GM12864 (cell line): ENCODE measurements at regions not wholly inside any gene's neighbourhood (a gene's known extent, or its start where the extent isn't known, plus 50 kb on each side); places are given as distances from the start of the nearest gene placed in this dataset.

Experiments used
- DNase-seq: peaks from one replicate; pipeline ENCODE4 v3.0.0-alpha.2; 2011; ENCODE audit warnings: low read depth
- H3K4me3 ChIP-seq: 2 replicates; pipeline ENCODE4 v1.5.1; 2011; ENCODE audit warnings: mild to moderate bottlenecking, low read depth, low read length, control low read depth
- CTCF ChIP-seq: IDR thresholded peaks from 2 replicates; pipeline ENCODE4 v1.5.1; 2011; ENCODE audit warnings: low read depth, mild to moderate bottlenecking, moderate library complexity, low read length, control low read depth, inconsistent platforms; ENCODE audit errors: missing control alignments

GRCh38 chr14:85252011-85252410, 277.9 kb upstream of the FLRT2 start:
- DNase-seq = no peak
- TF ChIP-seq CTCF = no peak
- no peak overlapping the region for H3K4me3 ChIP-seq

- TF ChIP-seq CTCF = no peak
Measured at GRCh38 chr14:85254711-85255110, 275.2 kb upstream of the FLRT2 start.

GRCh38 chr14:85257287-85257686, 272.7 kb upstream of the FLRT2 start:
- H3K4me3 ChIP-seq = no peak overlapping the region
- no peak for TF ChIP-seq CTCF
- no peak for DNase-seq

More at GRCh38 chr14:85254711-85255110, 275.2 kb upstream of the FLRT2 start:
- H3K4me3 ChIP-seq = no peak overlapping the region
- no peak for DNase-seq

- no peak overlapping the region for H3K4me3 ChIP-seq
- no peak for DNase-seq
- TF ChIP-seq CTCF = no peak
Measured at GRCh38 chr14:85263916-85264675, 265.8 kb upstream of the FLRT2 start.

GRCh38 chr14:85273099-85273677, 256.8 kb upstream of the FLRT2 start:
- TF ChIP-seq CTCF = no peak
- H3K4me3 ChIP-seq = no peak overlapping the region
- no peak for DNase-seq

GRCh38 chr14:85273952-85274351, 256.0 kb upstream of the FLRT2 start:
- no peak overlapping the region for H3K4me3 ChIP-seq
- no peak for DNase-seq
- TF ChIP-seq CTCF = no peak
